ENCODE measurements at regions not wholly inside any gene's neighbourhood (a gene's known extent, or its start where the extent isn't known, plus 50 kb on each side); places are given as distances from the start of the nearest gene placed in this dataset.

GRCh38 chr7:18201350-18201749, 173.7 kb upstream of the PRPS1L1 start:
- DNase-seq, result no peak

GRCh38 chr7:18202315-18203045, 174.8 kb upstream of the PRPS1L1 start:
- no peak for DNase-seq

- no peak for DNase-seq
These were observed 178.7 kb upstream of the PRPS1L1 start for GRCh38 chr7:18206331-18206730.

- no peak for DNase-seq
These were observed 181.3 kb upstream of the PRPS1L1 start for GRCh38 chr7:18208921-18209320.

GRCh38 chr7:18210377-18210776, 182.7 kb upstream of the PRPS1L1 start:
- no peak for DNase-seq

GRCh38 chr7:18210788-18211187, 183.1 kb upstream of the PRPS1L1 start:
- no peak for DNase-seq

- no peak for DNase-seq
These were observed 184.7 kb upstream of the PRPS1L1 start for GRCh38 chr7:18212308-18212707.

- DNase-seq, result no peak
These were observed 185.1 kb upstream of the PRPS1L1 start for GRCh38 chr7:18212758-18213157.

GRCh38 chr7:18213652-18214051, 186.0 kb upstream of the PRPS1L1 start:
- no peak for DNase-seq

- DNase-seq, result no peak
These were observed 188.6 kb upstream of the PRPS1L1 start for GRCh38 chr7:18216270-18216669.

GRCh38 chr7:18221377-18222293, 194.0 kb upstream of the PRPS1L1 start:
- no peak for DNase-seq

- DNase-seq, result no peak
These were observed 195.0 kb upstream of the PRPS1L1 start for GRCh38 chr7:18222636-18223035.

GRCh38 chr7:18224138-18224537, 196.5 kb upstream of the PRPS1L1 start:
- DNase-seq, result no peak

GRCh38 chr7:18225067-18225466, 197.4 kb upstream of the PRPS1L1 start:
- no peak for DNase-seq

GRCh38 chr7:18226598-18226997, 199.0 kb upstream of the PRPS1L1 start:
- no peak for DNase-seq

- no peak for DNase-seq
These were observed 201.0 kb upstream of the PRPS1L1 start for GRCh38 chr7:18228686-18229085.

GRCh38 chr7:18230271-18230670, 202.6 kb upstream of the PRPS1L1 start:
- no peak for DNase-seq

GRCh38 chr7:18231854-18232253, 204.2 kb upstream of the PRPS1L1 start:
- no peak for DNase-seq

- no peak for DNase-seq
These were observed 206.9 kb upstream of the PRPS1L1 start for GRCh38 chr7:18234519-18234918.

- no peak for DNase-seq
These were observed 208.2 kb upstream of the PRPS1L1 start for GRCh38 chr7:18235819-18236218.

- DNase-seq, result no peak
These were observed 211.6 kb upstream of the PRPS1L1 start for GRCh38 chr7:18239212-18239611.

- DNase-seq, result no peak
These were observed 214.0 kb upstream of the PRPS1L1 start for GRCh38 chr7:18241543-18242231.

- no peak for DNase-seq
These were observed 216.1 kb upstream of the PRPS1L1 start for GRCh38 chr7:18243731-18244130.

GRCh38 chr7:18250133-18250532, 222.5 kb upstream of the PRPS1L1 start:
- no peak for DNase-seq
